ENCODE measurements at regions not wholly inside any gene's neighbourhood (a gene's known extent, or its start where the extent isn't known, plus 50 kb on each side); places are given as distances from the start of the nearest gene placed in this dataset.

- TF ChIP-seq CTCF (IDR thresholded peaks at IDR 0.05) (no peak), EZH2 (IDR thresholded peaks at IDR 0.05; ENCODE audit: borderline replicate concordance, insufficient read depth, low read depth, low read length, poor library complexity, severe bottlenecking) (no peak)
Measured at GRCh38 chr10:52870562-52870961, 98.0 kb upstream of the MBL2 start.

All from B cell (primary cell).